Neuronal stem cell (in vitro differentiated cells): ENCODE measurements at regions not wholly inside any gene's neighbourhood (a gene's known extent, or its start where the extent isn't known, plus 50 kb on each side); places are given as distances from the start of the nearest gene placed in this dataset.

Experiments
- DNase-seq: peaks from one replicate; pipeline ENCODE4 v3.0.0-alpha.2; 2013; ENCODE audit warnings: low spot score
- H2AFZ ChIP-seq: one replicate; pipeline ENCODE4 v1.6.1; 2013; ENCODE audit warnings: mild to moderate bottlenecking, low read length, inconsistent platforms
- H2AK5ac ChIP-seq: 2 replicates; pipeline ENCODE4 v1.6.1; 2013; ENCODE audit warnings: low read depth, mild to moderate bottlenecking, inconsistent platforms, low read length, moderate library complexity, mixed read lengths
- H2BK120ac ChIP-seq: 2 replicates; pipeline ENCODE4 v1.6.1; 2013; ENCODE audit warnings: low read depth, mild to moderate bottlenecking, inconsistent platforms, low read length, moderate library complexity, mixed read lengths
- H2BK12ac ChIP-seq: one replicate; pipeline ENCODE4 v1.6.1; 2013; ENCODE audit warnings: low read length, inconsistent platforms
- H2BK15ac ChIP-seq: 2 replicates; pipeline ENCODE4 v1.6.1; 2013; ENCODE audit warnings: mild to moderate bottlenecking, low read length, inconsistent platforms, mixed read lengths
- H2BK5ac ChIP-seq: one replicate; pipeline ENCODE4 v1.6.1; 2013; ENCODE audit warnings: inconsistent platforms, mild to moderate bottlenecking, low read length, moderate library complexity
- H3K14ac ChIP-seq: one replicate; pipeline ENCODE4 v1.6.1; 2013; ENCODE audit warnings: low read length, inconsistent platforms
- H3K18ac ChIP-seq: 2 replicates; pipeline ENCODE4 v1.6.1; 2013; ENCODE audit warnings: low read length, inconsistent platforms
- H3K23ac ChIP-seq: 2 replicates; pipeline ENCODE4 v1.6.1; 2013; ENCODE audit warnings: low read depth, mild to moderate bottlenecking, mixed read lengths, low read length, inconsistent platforms; ENCODE audit not compliant: poor library complexity
- H3K27ac ChIP-seq: replicated peaks from 3 replicates; pipeline ENCODE4 v1.5.1; 2013; ENCODE audit warnings: low read length, inconsistent platforms
- H3K27me3 ChIP-seq, 3 experiments: 2 replicates each; pipeline ENCODE4 v1.6.1; 2013; ENCODE audit warnings: low read length in 3 of 3, mild to moderate bottlenecking in 2 of 3, inconsistent platforms in 1 of 3, low read depth in 1 of 3, mixed read lengths in 1 of 3, moderate library complexity in 1 of 3; ENCODE audit not compliant: control insufficient read depth in 3 of 3, insufficient read depth in 3 of 3
- H3K36me3 ChIP-seq, 2 donors: replicated peaks in 1 of 2; 2 replicates each; pipeline ENCODE4 v1.6.1; 2013; ENCODE audit warnings: low read length in 2 of 2; ENCODE audit not compliant: control insufficient read depth in 2 of 2, insufficient read depth in 2 of 2
- H3K4ac ChIP-seq: 2 replicates; pipeline ENCODE4 v1.6.1; 2013; ENCODE audit warnings: inconsistent platforms, mild to moderate bottlenecking, low read length, moderate library complexity
- H3K4me1 ChIP-seq, 2 donors: 1 replicate in 1 of 2; 2 replicates in 1 of 2; pipeline ENCODE4 v1.6.1; 2013; ENCODE audit warnings: low read length in 2 of 2, low read depth in 1 of 2; ENCODE audit not compliant: control insufficient read depth in 2 of 2, insufficient read depth in 1 of 2
- H3K4me2 ChIP-seq: one replicate; pipeline ENCODE4 v1.6.1; 2013; ENCODE audit warnings: mild to moderate bottlenecking, low read length, inconsistent platforms; ENCODE audit not compliant: insufficient read depth, poor library complexity, severe bottlenecking
- H3K4me3 ChIP-seq, 2 donors: 2 replicates each; pipeline ENCODE4 v1.5.1; 2013; ENCODE audit warnings: low read length in 2 of 2, mild to moderate bottlenecking in 2 of 2, inconsistent platforms in 1 of 2, moderate library complexity in 1 of 2
- H3K79me1 ChIP-seq: one replicate; pipeline ENCODE4 v1.6.1; 2013; ENCODE audit warnings: low read depth, mild to moderate bottlenecking, inconsistent platforms, low read length, moderate library complexity
- H3K9ac ChIP-seq: one replicate; pipeline ENCODE4 v1.6.1; 2013; ENCODE audit warnings: mild to moderate bottlenecking, low read depth, low read length, inconsistent platforms; ENCODE audit not compliant: poor library complexity
- H3K9me3 ChIP-seq, 2 donors: replicated peaks in 1 of 2; 2 replicates each; pipeline versions ENCODE3 to v1.6.1; 2013; ENCODE audit warnings: low read length in 2 of 2, mild to moderate bottlenecking in 2 of 2, inconsistent platforms in 1 of 2, low read depth in 1 of 2, mixed read lengths in 1 of 2, moderate library complexity in 1 of 2; ENCODE audit not compliant: control insufficient read depth in 2 of 2, insufficient read depth in 1 of 2
- H4K8ac ChIP-seq: one replicate; pipeline ENCODE4 v1.6.1; 2013; ENCODE audit warnings: low read depth, mild to moderate bottlenecking, inconsistent platforms, low read length, moderate library complexity
- H4K91ac ChIP-seq: one replicate; pipeline ENCODE4 v1.6.1; 2013; ENCODE audit warnings: low read length, low read depth, mild to moderate bottlenecking, inconsistent platforms; ENCODE audit not compliant: poor library complexity
- WGBS, 2 donors: extraction: QIAGEN DNeasy Blood & Tissue Kit; methylation state at CpG; one replicate each; pipeline ENCODE4 v1.1.7; 2013; ENCODE audit warnings: missing lambda C conversion rate in 2 of 2, mixed read lengths in 1 of 2; ENCODE audit not compliant: insufficient read length in 2 of 2, insufficient replicate concordance in 1 of 2; ENCODE audit errors: extremely low coverage in 2 of 2; 5-methylcytosine and 5-hydroxymethylcytosine counted together

DNA sequence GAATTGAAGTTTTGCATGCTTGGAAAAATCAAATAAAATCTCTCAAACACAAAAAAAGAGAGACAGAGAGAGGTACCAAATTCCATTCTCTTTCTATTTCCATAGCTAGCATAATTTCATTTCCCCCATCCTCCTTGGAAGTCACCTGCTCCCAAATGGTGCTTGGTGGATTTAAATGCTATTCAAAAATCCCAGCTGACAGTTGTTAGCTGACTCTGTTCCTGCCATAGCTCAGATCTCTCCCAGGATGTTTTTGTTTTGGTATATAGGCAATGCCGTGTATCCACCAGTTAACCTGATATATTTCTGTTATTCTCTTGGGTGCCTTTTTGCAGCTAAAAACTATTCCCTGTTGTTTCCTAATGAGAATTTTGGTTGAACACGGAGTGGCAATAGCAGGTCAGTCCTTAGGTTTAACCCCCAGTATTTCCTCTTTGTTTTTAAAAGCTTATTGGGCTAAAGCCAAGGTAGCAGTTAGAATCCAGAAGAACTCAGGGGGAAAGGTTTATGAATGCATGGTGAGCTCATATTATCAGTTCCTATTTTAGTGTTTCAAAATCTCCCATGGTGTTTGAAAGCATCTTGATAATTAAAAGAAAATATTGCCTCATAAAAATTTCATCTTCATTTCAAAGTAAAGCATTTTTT is 240.0 kb upstream of the GBE1 start:
- no peak overlapping the region for H2AFZ ChIP-seq
- no peak overlapping the region for H3K23ac ChIP-seq
- H3K9me3 ChIP-seq, result peaks cover 0 to 2% of the 10 kb centered on the region in 2 donors
- no peaks in the 10 kb centered on the region for H3K27me3 ChIP-seq
- no peak overlapping the region for H3K27ac ChIP-seq
- no CpG with 5 or more reads among the region's 2 CpGs for WGBS, 2 donors
- no peak overlapping the region for H3K14ac ChIP-seq
- H3K4me2 ChIP-seq, result no peak overlapping the region
- H2AK5ac ChIP-seq, result no peak overlapping the region
- no peak overlapping the region for H3K18ac ChIP-seq
- no peaks in the 10 kb centered on the region for H3K79me1 ChIP-seq
- no peak overlapping the region for H2BK15ac ChIP-seq
- H2BK5ac ChIP-seq, result no peak overlapping the region
- H4K8ac ChIP-seq, result no peak overlapping the region
- H3K4me3 ChIP-seq, result no peak overlapping the region
- no peak overlapping the region for H4K91ac ChIP-seq
- no peaks in the 10 kb centered on the region for H3K36me3 ChIP-seq
- H3K4me1 ChIP-seq, result no peaks in the 10 kb centered on the region
- H2BK120ac ChIP-seq, result no peak overlapping the region
- no peak for DNase-seq
- no peak overlapping the region for H3K9ac ChIP-seq
- no peak overlapping the region for H2BK12ac ChIP-seq
- H3K4ac ChIP-seq, result no peak overlapping the region

DNA sequence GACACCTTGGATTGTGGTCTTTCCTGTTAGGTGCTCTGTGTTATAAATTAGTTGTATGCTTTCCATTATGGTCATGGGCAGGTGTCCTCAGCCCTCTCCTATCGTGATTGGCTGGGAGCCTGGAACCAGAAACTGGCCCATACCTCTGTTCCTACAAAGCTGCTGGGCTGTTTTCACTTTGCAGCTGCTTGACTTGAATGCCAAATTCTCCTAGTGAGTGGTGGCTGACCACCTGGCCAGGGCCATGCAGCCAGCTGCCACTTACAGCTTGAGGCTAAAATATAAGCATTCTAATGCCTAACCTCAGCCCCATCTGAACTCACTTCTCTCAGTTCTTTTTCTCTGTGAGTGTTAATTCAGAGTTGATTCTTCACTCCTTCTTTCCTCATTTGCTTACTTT is 239.3 kb upstream of the GBE1 start:
- Histone ChIP-seq H2BK12ac (no peak overlapping the region), H3K14ac (no peak overlapping the region), H3K36me3 (no peaks in the 10 kb centered on the region), H3K4me1 (no peaks in the 10 kb centered on the region), H3K79me1 (no peaks in the 10 kb centered on the region), H3K4me2 (no peak overlapping the region), H4K8ac (no peak overlapping the region), H2AK5ac (no peak overlapping the region), H3K27me3 (no peaks in the 10 kb centered on the region), H4K91ac (no peak overlapping the region), H3K27ac (no peak overlapping the region), H3K9me3 (no peaks in the 10 kb centered on the region), H2AFZ (no peak overlapping the region), H3K9ac (no peak overlapping the region), H2BK15ac (no peak overlapping the region), H3K4ac (no peak overlapping the region), H3K18ac (no peak overlapping the region), H3K4me3 (no peak overlapping the region), H2BK5ac (no peak overlapping the region), H2BK120ac (no peak overlapping the region), H3K23ac (no peak overlapping the region)
- no peak for DNase-seq
- no CpG with 5 or more reads among the region's 1 CpG for WGBS, 2 donors

DNA sequence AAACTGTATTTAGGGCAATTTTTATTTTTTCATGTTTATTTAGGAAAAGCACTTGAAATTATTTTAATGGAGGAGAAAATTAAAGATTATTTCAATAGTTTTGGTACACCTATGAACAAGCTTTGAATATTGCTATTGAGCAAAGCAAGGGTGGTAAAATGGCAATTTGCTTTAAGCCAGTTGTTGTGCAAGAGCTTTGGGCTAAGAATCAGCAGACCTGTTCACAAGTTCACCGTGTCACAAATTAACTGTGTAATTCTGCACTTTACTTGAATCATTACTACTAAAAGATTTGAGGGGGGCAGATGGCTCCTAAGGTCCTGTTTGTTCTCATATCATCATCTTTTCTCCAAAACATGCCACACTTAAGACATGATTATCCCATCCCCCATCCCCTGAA is 238.9 kb upstream of the GBE1 start:
- H2BK15ac ChIP-seq, result no peak overlapping the region
- H3K9ac ChIP-seq, result no peak overlapping the region
- H3K4ac ChIP-seq, result no peak overlapping the region
- H4K8ac ChIP-seq, result no peak overlapping the region
- H3K79me1 ChIP-seq, result no peaks in the 10 kb centered on the region
- H3K27me3 ChIP-seq, result no peaks in the 10 kb centered on the region
- H3K36me3 ChIP-seq, result no peaks in the 10 kb centered on the region
- H3K14ac ChIP-seq, result no peak overlapping the region
- no peaks in the 10 kb centered on the region for H3K9me3 ChIP-seq
- no peak overlapping the region for H2AK5ac ChIP-seq
- H3K27ac ChIP-seq, result no peak overlapping the region
- no peak overlapping the region for H3K4me2 ChIP-seq
- no peaks in the 10 kb centered on the region for H3K4me1 ChIP-seq
- WGBS, 2 donors, result no CpG with 5 or more reads among the region's 1 CpG
- no peak overlapping the region for H3K18ac ChIP-seq
- H3K4me3 ChIP-seq, result no peak overlapping the region
- H4K91ac ChIP-seq, result no peak overlapping the region
- H2BK5ac ChIP-seq, result no peak overlapping the region
- no peak overlapping the region for H3K23ac ChIP-seq
- H2BK120ac ChIP-seq, result no peak overlapping the region
- H2BK12ac ChIP-seq, result no peak overlapping the region
- DNase-seq, result no peak
- no peak overlapping the region for H2AFZ ChIP-seq

DNA sequence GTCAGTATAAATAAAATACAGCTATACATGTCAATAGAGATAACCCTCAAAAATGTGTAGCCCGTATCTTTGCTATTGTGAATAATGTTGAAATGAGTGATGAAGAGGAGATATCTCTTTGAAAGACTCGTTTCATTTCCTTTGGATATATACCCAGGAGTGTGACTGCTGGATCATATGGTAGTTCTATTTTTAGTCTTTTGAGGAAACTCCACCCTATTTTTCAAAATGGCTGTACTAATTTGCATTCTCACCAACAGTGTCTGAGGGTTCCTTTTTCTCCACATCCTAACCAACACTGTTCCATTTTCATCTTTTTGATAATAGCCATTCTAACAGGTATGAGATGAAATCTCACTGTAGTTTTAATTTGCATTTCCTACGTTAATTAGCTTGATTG is 237.5 kb upstream of the GBE1 start:
- no CpG with 5 or more reads among the region's 3 CpGs for WGBS, 2 donors
- Histone ChIP-seq H3K9ac (no peak overlapping the region), H3K27ac (no peak overlapping the region), H4K91ac (no peak overlapping the region), H3K18ac (no peak overlapping the region), H3K9me3 (no peaks in the 10 kb centered on the region), H3K4ac (no peak overlapping the region), H3K4me2 (no peak overlapping the region), H2BK12ac (no peak overlapping the region), H2BK5ac (no peak overlapping the region), H2BK120ac (no peak overlapping the region), H3K23ac (no peak overlapping the region), H3K4me1 (no peaks in the 10 kb centered on the region), H4K8ac (no peak overlapping the region), H3K27me3 (no peaks in the 10 kb centered on the region), H2AFZ (no peak overlapping the region), H3K14ac (no peak overlapping the region), H3K36me3 (no peaks in the 10 kb centered on the region), H2AK5ac (no peak overlapping the region), H3K79me1 (no peaks in the 10 kb centered on the region), H2BK15ac (no peak overlapping the region), H3K4me3 (no peak overlapping the region)
- no peak for DNase-seq
